Mesodermal cell (in vitro differentiated cells): ENCODE measurements at regions not wholly inside any gene's neighbourhood (a gene's known extent, or its start where the extent isn't known, plus 50 kb on each side); places are given as distances from the start of the nearest gene placed in this dataset.
"Not testable (repeated sequence)": the region's sequence is repeated elsewhere in the genome, so short reads cannot be mapped to it uniquely, and the experiment has no call there.

Experiments
- H3K27ac ChIP-seq: 2 replicates; pipeline ENCODE4 v1.7.0; 2013; ENCODE audit warnings: mild to moderate bottlenecking, low read depth, low read length, moderate library complexity; ENCODE audit not compliant: severe bottlenecking
- H3K36me3 ChIP-seq: 2 replicates; pipeline ENCODE4 v1.7.1; 2013; ENCODE audit warnings: mild to moderate bottlenecking, low read length, moderate library complexity; ENCODE audit not compliant: control insufficient read depth, insufficient read depth
- H3K4me1 ChIP-seq: one replicate; pipeline ENCODE4 v1.7.1; 2013; ENCODE audit warnings: mild to moderate bottlenecking, low read length; ENCODE audit not compliant: insufficient read depth, control insufficient read depth, poor library complexity, severe bottlenecking
- H3K4me3 ChIP-seq: 2 replicates; pipeline ENCODE4 v1.7.0; 2013; ENCODE audit warnings: low read length, control low read depth, mild to moderate bottlenecking; ENCODE audit not compliant: insufficient read depth, poor library complexity, severe bottlenecking; ENCODE audit errors: extremely low read depth
- H3K9me3 ChIP-seq: 2 replicates; pipeline ENCODE4 v1.7.1; 2013; ENCODE audit warnings: mild to moderate bottlenecking, low read length, moderate library complexity; ENCODE audit not compliant: control insufficient read depth
- WGBS, 2 experiments: methylation state at CpG; one replicate each; pipeline ENCODE4 v1.1.5; 2013; ENCODE audit warnings: missing lambda C conversion rate in 2 of 2; ENCODE audit not compliant: insufficient coverage in 2 of 2; 5-methylcytosine and 5-hydroxymethylcytosine counted together

GRCh38 chr2:155517362-155517761 lies 815.2 kb downstream of the NR4A2 start:
- 100% methylated on average over 1 of the region's 1 CpG; no CpG with 5 or more reads in 1 of the 2 experiments for WGBS, 2 experiments
- Histone ChIP-seq H3K9me3 (no peaks in the 10 kb centered on the region), H3K27ac (no peak overlapping the region)

DNA sequence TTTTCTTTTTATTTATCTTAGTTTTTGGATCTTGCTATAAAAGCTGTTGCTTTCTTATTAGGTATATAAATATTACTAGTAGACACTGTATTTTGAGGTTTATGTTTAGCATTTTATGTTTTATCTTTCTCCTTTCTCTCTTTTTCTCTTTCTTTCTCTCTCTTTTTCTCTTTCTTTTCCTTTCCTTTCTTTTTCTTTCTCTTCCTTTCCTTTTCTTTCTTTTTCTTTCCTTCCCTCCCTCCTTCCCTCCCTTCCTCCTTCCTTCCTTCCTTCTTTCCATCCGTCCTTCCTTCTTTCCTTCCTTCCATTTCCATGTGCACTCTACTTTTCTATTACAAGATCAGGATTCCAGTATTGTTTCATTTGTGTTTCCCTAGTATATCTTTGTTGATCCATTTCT lies 814.8 kb downstream of the KCNJ3 start:
- WGBS, 2 experiments: 100% methylated on average over 1 of the region's 1 CpG; no CpG with 5 or more reads in 1 of the 2 experiments
- Histone ChIP-seq H3K4me3 (no peak overlapping the region), H3K36me3 (no peaks in the 10 kb centered on the region), H3K27ac (no peak overlapping the region), H3K4me1 (no peaks in the 10 kb centered on the region), H3K9me3 (no peaks in the 10 kb centered on the region)

More at GRCh38 chr2:155517362-155517761, 815.2 kb downstream of the NR4A2 start:
- Histone ChIP-seq H3K4me3 (no peak overlapping the region), H3K4me1 (no peaks in the 10 kb centered on the region), H3K36me3 (no peaks in the 10 kb centered on the region)

DNA sequence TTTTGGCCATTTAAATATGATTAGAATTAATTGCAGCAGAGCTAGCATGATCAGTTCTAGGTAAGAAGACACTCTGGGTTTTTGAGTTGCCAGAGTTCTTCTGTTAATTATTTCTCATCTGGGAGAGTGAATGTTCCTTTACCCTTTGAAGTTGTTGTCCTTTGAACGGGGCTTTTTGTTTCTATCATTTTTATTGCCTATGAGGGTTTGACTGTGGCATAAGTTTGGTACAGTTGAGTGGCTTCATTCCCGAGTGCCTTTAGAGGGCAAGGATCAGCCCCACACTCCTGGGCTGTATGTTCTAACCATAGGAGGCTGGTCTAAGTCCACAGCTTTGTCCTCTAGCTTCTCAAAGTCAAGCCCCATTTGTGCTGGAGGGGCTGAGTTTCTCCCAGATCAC lies 804.3 kb downstream of the KCNJ3 start:
- H3K9me3 ChIP-seq: no peaks in the 10 kb centered on the region
- no peaks in the 10 kb centered on the region for H3K4me1 ChIP-seq
- no peak overlapping the region for H3K4me3 ChIP-seq
- no peak overlapping the region for H3K27ac ChIP-seq
- WGBS, 2 experiments: 80% methylated on average over 1 of the region's 2 CpGs; no CpG with 5 or more reads in 1 of the 2 experiments
- no peaks in the 10 kb centered on the region for H3K36me3 ChIP-seq

DNA sequence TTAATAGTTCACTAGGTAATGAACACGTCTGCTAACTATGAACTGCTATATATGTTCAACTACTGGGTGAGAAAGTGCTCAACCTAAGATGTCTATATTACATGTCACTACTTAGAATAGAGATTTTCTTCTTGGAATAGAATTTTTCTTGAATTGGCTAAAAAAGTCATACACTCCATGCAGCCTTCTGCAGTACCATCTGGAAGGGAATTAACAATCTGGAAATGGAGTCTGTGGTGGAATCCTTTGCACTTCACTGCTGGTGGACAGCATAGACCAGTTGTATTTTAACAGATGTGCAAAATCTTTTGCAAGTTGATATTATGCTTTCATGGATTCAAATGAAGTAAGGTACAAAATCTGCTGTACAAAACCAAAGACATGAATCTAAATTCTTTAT lies 799.6 kb downstream of the KCNJ3 start:
- Histone ChIP-seq H3K27ac (no peak overlapping the region), H3K9me3 (no peaks in the 10 kb centered on the region), H3K4me1 (no peaks in the 10 kb centered on the region), H3K4me3 (no peak overlapping the region), H3K36me3 (no peaks in the 10 kb centered on the region)
- no CpG with 5 or more reads among the region's 1 CpG for WGBS, 2 experiments

- no peaks in the 10 kb centered on the region for H3K36me3 ChIP-seq
- H3K27ac ChIP-seq: no peak overlapping the region
- H3K4me1 ChIP-seq: no peaks in the 10 kb centered on the region
- 36 to 54% methylated on average over 2 to 3 of the region's 3 CpGs for WGBS, 2 experiments
- no peak overlapping the region for H3K4me3 ChIP-seq
- H3K9me3 ChIP-seq: no peaks in the 10 kb centered on the region
Observed at GRCh38 chr2:155494744-155495143, 796.2 kb downstream of the KCNJ3 start.

DNA sequence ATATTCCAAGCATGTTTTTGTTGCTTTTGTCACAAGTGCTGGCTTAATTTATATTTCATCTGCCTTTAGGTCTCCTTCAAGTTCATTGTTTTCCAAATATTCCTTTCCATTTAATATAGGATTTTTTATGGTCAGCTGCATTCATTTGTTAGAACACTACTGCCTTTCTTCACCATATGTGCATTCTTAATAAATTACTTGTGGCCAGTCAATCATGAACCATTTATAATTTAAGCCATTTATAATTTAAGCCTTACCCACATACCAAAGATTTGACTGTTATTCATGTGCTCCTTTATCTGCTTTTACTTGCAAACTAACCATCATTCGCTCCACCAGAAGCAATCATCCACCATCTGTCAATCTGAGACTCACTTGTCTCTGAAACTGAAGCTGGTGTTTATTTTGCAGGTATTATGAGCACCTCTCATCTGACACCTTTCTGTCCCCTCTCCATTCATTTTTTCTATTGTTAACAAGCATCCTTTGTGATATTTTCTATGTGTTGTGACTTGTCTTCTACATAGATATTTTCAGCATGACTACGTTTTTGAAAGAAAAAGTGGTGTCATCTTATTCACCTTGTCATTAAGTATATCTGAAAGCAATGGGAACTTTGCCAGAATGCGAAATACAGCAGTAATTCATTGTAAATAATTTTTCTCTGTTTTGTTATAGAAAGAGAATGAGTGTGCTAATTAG lies 786.8 kb downstream of the KCNJ3 start:
- H3K4me3 ChIP-seq: no peak overlapping the region
- no peaks in the 10 kb centered on the region for H3K9me3 ChIP-seq
- H3K27ac ChIP-seq: no peak overlapping the region
- no CpG with 5 or more reads among the region's 3 CpGs for WGBS, 2 experiments
- H3K4me1 ChIP-seq: no peaks in the 10 kb centered on the region
- no peaks in the 10 kb centered on the region for H3K36me3 ChIP-seq

GRCh38 chr2:155481141-155481540 lies 782.6 kb downstream of the KCNJ3 start:
- no peaks in the 10 kb centered on the region for H3K9me3 ChIP-seq
- no peaks in the 10 kb centered on the region for H3K36me3 ChIP-seq
- H3K4me3 ChIP-seq: no peak overlapping the region
- no peaks in the 10 kb centered on the region for H3K4me1 ChIP-seq
- no peak overlapping the region for H3K27ac ChIP-seq

GRCh38 chr2:155472018-155472417 lies 773.5 kb downstream of the KCNJ3 start:
- H3K36me3 ChIP-seq, H3K4me3 ChIP-seq, H3K27ac ChIP-seq, H3K9me3 ChIP-seq, H3K4me1 ChIP-seq: not testable (repeated sequence)
- 88 to 95% methylated on average over 6 to 8 of the region's 14 CpGs for WGBS, 2 experiments

GRCh38 chr2:155456222-155456621 lies 757.7 kb downstream of the KCNJ3 start:
- 100% methylated on average over 1 of the region's 1 CpG; no CpG with 5 or more reads in 1 of the 2 experiments for WGBS, 2 experiments
- Histone ChIP-seq H3K36me3 (no peaks in the 10 kb centered on the region), H3K9me3 (no peaks in the 10 kb centered on the region), H3K4me3 (no peak overlapping the region), H3K4me1 (no peaks in the 10 kb centered on the region), H3K27ac (no peak overlapping the region)

GRCh38 chr2:155442755-155443372 lies 744.4 kb downstream of the KCNJ3 start:
- WGBS, 2 experiments: 90 to 100% methylated on average over 1 of the region's 2 CpGs
- Histone ChIP-seq H3K4me3 (no peak overlapping the region), H3K27ac (no peak overlapping the region), H3K36me3 (no peaks in the 10 kb centered on the region), H3K9me3 (no peaks in the 10 kb centered on the region), H3K4me1 (no peaks in the 10 kb centered on the region)

- Histone ChIP-seq H3K4me1 (no peaks in the 10 kb centered on the region), H3K27ac (no peak overlapping the region), H3K9me3 (no peaks in the 10 kb centered on the region), H3K36me3 (no peaks in the 10 kb centered on the region), H3K4me3 (no peak overlapping the region)
- WGBS, 2 experiments: no CpG with 5 or more reads among the region's 2 CpGs
Observed at GRCh38 chr2:155442088-155442487, 743.6 kb downstream of the KCNJ3 start.
